ENCODE measurements at regions not wholly inside any gene's neighbourhood (a gene's known extent, or its start where the extent isn't known, plus 50 kb on each side); places are given as distances from the start of the nearest gene placed in this dataset.

DNA sequence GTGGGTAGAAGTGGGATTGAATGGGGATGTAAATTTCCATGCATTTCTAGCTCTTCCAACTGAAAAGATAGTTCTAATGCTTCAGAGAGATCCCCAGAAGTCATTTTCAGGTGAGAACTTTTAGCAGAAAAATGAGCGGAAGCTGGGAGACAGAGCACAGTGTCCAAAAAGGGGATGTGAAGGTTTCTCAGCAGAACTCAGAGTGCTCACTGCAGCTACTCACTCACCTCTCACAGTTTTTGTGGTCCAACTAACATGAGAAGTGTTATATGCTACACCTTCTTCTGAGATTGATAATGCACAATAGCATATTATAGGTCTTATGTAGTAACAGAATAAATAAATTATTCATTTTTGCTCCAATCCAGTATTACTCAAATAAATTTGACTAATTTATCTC is 519.2 kb upstream of the HS3ST5 start:
- Histone ChIP-seq H3K27me3 (ENCODE audit: control insufficient read depth in 2 of 2, insufficient read depth in 2 of 2, low read length in 2 of 2) (no peaks in the 10 kb centered on the region), H3K9ac (replicated peaks; ENCODE audit: extremely low read depth, insufficient read depth, low read length) (no peak overlapping the region), H3K36me3 (ENCODE audit: control insufficient read depth in 2 of 2, extremely low read depth in 1 of 2, insufficient read depth in 2 of 2, low read length in 2 of 2) (no peaks in the 10 kb centered on the region), H3K4me3 (replicated peaks in 1 of 3; ENCODE audit: insufficient read depth in 1 of 3, low read depth in 1 of 3, low read length in 3 of 3) (no peak overlapping the region), H2AFZ (ENCODE audit: low read depth, low read length) (no peak overlapping the region), H3K4me2 (ENCODE audit: insufficient read depth, low read length) (no peak overlapping the region), H3K27ac (ENCODE audit: insufficient read depth, low read depth, low read length) (no peak overlapping the region), H3K9me1 (replicated peaks; ENCODE audit: control insufficient read depth, extremely low read depth, insufficient read depth, low read length) (no peaks in the 10 kb centered on the region), H3K79me2 (ENCODE audit: control insufficient read depth, insufficient read depth, low read length) (no peaks in the 10 kb centered on the region), H3K4me1 (ENCODE audit: control insufficient read depth, extremely low read depth, insufficient read depth, low read length) (no peaks in the 10 kb centered on the region), H4K20me1 (replicated peaks; ENCODE audit: control insufficient read depth, extremely low read depth, insufficient read depth, low read length) (no peaks in the 10 kb centered on the region), H3K9me3 (replicated peaks; ENCODE audit: control insufficient read depth, insufficient read depth, low read length) (peaks cover 2% of the 10 kb centered on the region)
- TF ChIP-seq, protein P1, sequence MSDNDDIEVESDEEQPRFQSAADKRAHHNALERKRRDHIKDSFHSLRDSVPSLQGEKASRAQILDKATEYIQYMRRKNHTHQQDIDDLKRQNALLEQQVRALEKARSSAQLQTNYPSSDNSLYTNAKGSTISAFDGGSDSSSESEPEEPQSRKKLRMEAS (IDR thresholded peaks at IDR 0.05; ENCODE audit: insufficient read depth, insufficient read length): no peak
- TF ChIP-seq POLR2AphosphoS5 (IDR thresholded peaks at IDR 0.05; ENCODE audit: insufficient read depth, low read depth, low read length) (no peak), EZH2 (IDR thresholded peaks at IDR 0.05; ENCODE audit: borderline replicate concordance, low read depth, low read length, severe bottlenecking) (no peak), GATA2 (IDR thresholded peaks at IDR 0.05; ENCODE audit: insufficient read depth, insufficient read length, low read depth, low read length) (no peak), POLR2A (IDR thresholded peaks at IDR 0.05; ENCODE audit: low read depth, low read length) (no peak), MYC (IDR thresholded peaks at IDR 0.05; ENCODE audit: low read depth, low read length) (no peak), JUN (IDR thresholded peaks at IDR 0.05; ENCODE audit: borderline replicate concordance, insufficient read depth, insufficient read length, low read depth) (no peak), FOS (IDR thresholded peaks at IDR 0.05; ENCODE audit: borderline replicate concordance, insufficient read depth, low read length) (no peak)
- TF ChIP-seq, protein P2, sequence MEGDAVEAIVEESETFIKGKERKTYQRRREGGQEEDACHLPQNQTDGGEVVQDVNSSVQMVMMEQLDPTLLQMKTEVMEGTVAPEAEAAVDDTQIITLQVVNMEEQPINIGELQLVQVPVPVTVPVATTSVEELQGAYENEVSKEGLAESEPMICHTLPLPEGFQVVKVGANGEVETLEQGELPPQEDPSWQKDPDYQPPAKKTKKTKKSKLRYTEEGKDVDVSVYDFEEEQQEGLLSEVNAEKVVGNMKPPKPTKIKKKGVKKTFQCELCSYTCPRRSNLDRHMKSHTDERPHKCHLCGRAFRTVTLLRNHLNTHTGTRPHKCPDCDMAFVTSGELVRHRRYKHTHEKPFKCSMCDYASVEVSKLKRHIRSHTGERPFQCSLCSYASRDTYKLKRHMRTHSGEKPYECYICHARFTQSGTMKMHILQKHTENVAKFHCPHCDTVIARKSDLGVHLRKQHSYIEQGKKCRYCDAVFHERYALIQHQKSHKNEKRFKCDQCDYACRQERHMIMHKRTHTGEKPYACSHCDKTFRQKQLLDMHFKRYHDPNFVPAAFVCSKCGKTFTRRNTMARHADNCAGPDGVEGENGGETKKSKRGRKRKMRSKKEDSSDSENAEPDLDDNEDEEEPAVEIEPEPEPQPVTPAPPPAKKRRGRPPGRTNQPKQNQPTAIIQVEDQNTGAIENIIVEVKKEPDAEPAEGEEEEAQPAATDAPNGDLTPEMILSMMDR (IDR thresholded peaks at IDR 0.05; ENCODE audit: extremely low read depth in 1 of 2, insufficient read depth in 1 of 2, low read depth in 1 of 2, low read length in 2 of 2): no peak
- DNase-seq (ENCODE audit: low read depth, low spot score): no peak
- FAIRE-seq: no peak
- ChIA-PET CTCF (no interaction called here), POLR2A (no interaction called here)
- BruUV-seq (replicated peaks): no TSS peak
- intact Hi-C loops (cut with micrococcal nuclease) (no loop called here), dilution Hi-C loops (cut with MboI; ENCODE audit: extremely low pct_ligation_motif_present, low sequenced_read_pairs) (no loop called here)
